Endothelial cell (in vitro differentiated cells): ENCODE measurements at regions not wholly inside any gene's neighbourhood (a gene's known extent, or its start where the extent isn't known, plus 50 kb on each side); places are given as distances from the start of the nearest gene placed in this dataset.
"Not testable (repeated sequence)": the region's sequence is repeated elsewhere in the genome, so short reads cannot be mapped to it uniquely, and the experiment has no call there.

Experiments
- DNase-seq: peaks from one replicate; pipeline ENCODE4 v3.0.0; 2021; ENCODE audit warnings: low spot score
- H3K27ac Mint-ChIP-seq: one replicate; pipeline ENCODE4 v1.8.0; 2021; ENCODE audit warnings: mixed read lengths, inconsistent platforms; ENCODE audit not compliant: unreplicated experiment
- H3K27me3 Mint-ChIP-seq: one replicate; pipeline ENCODE4 v1.8.0; 2021; ENCODE audit warnings: mild to moderate bottlenecking, moderate library complexity, mixed read lengths, inconsistent platforms; ENCODE audit not compliant: unreplicated experiment
- H3K36me3 Mint-ChIP-seq: one replicate; pipeline ENCODE4 v1.8.0; 2021; ENCODE audit warnings: mild to moderate bottlenecking, low read depth, mixed read lengths, inconsistent platforms; ENCODE audit not compliant: unreplicated experiment
- H3K4me1 Mint-ChIP-seq: one replicate; pipeline ENCODE4 v1.8.0; 2021; ENCODE audit warnings: mild to moderate bottlenecking, mixed read lengths, inconsistent platforms; ENCODE audit not compliant: unreplicated experiment
- H3K4me3 Mint-ChIP-seq: one replicate; pipeline ENCODE4 v1.8.0; 2021; ENCODE audit warnings: mild to moderate bottlenecking, mixed read lengths, inconsistent platforms; ENCODE audit not compliant: unreplicated experiment
- H3K9me3 Mint-ChIP-seq: one replicate; pipeline ENCODE4 v1.8.0; 2021; ENCODE audit warnings: mixed read lengths, inconsistent platforms; ENCODE audit not compliant: unreplicated experiment
- TF ChIP-seq, protein P1 (sequence below): fragments of 200-600 bp; sonication (generic); IDR thresholded peaks from one replicate; pipeline ENCODE4 v1.5.0; 2021; ENCODE audit warnings: antibody characterized with exemption; ENCODE audit not compliant: unreplicated experiment

DNA sequence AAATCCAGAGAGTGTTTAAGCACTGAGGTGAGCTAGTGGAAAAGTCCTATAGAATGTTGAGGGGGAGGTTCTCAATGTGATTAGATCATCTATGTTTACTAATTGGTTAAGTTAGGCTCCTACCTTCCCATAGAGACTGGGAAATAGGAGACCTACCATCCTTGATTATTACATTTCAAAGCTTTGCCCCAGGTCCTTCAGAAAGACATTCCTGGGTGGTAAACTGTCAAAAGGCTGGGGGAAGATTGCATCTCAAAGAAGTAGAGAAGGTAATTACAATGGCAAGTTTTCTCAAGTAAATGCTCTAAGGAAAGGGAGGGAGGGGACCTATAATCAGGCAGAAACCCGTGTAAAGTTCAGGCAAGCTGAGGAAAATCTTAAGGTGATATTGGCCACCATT lies 247.8 kb upstream of the SMIM30 start:
- Mint-ChIP-seq H3K4me3 (no peak overlapping the region), H3K9me3 (no peaks in the 10 kb centered on the region), H3K4me1 (no peaks in the 10 kb centered on the region), H3K27me3 (peaks cover 1% of the 10 kb centered on the region), H3K27ac (no peak overlapping the region), H3K36me3 (no peaks in the 10 kb centered on the region)
- no peak for DNase-seq
- TF ChIP-seq, protein P1, sequence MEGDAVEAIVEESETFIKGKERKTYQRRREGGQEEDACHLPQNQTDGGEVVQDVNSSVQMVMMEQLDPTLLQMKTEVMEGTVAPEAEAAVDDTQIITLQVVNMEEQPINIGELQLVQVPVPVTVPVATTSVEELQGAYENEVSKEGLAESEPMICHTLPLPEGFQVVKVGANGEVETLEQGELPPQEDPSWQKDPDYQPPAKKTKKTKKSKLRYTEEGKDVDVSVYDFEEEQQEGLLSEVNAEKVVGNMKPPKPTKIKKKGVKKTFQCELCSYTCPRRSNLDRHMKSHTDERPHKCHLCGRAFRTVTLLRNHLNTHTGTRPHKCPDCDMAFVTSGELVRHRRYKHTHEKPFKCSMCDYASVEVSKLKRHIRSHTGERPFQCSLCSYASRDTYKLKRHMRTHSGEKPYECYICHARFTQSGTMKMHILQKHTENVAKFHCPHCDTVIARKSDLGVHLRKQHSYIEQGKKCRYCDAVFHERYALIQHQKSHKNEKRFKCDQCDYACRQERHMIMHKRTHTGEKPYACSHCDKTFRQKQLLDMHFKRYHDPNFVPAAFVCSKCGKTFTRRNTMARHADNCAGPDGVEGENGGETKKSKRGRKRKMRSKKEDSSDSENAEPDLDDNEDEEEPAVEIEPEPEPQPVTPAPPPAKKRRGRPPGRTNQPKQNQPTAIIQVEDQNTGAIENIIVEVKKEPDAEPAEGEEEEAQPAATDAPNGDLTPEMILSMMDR: no peak

DNA sequence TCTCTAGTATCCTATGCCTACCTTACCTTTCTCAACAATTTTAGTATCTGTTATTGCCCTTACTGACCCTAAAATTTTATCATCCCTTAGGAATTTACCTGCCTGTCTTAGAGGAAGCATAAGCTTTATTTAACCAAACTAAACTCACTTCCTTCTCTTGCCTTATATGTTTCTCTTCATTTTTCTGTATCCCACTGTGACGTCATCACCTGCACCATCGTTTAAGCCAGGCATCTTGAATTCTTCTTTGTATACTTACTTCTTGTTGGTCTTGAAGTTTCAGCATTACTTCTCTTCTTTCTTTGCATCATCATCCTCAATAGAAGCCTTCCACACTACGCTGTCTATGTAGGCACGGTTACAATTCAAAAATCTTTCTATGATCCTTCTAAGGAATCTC lies 231.0 kb upstream of the SMIM30 start:
- DNase-seq: no peak
- no peak overlapping the region for H3K4me3 Mint-ChIP-seq
- H3K36me3 Mint-ChIP-seq: no peaks in the 10 kb centered on the region
- H3K9me3 Mint-ChIP-seq: no peaks in the 10 kb centered on the region
- H3K27ac Mint-ChIP-seq: no peak overlapping the region
- no peaks in the 10 kb centered on the region for H3K27me3 Mint-ChIP-seq
- no peaks in the 10 kb centered on the region for H3K4me1 Mint-ChIP-seq
- TF ChIP-seq, protein P1: no peak

DNA sequence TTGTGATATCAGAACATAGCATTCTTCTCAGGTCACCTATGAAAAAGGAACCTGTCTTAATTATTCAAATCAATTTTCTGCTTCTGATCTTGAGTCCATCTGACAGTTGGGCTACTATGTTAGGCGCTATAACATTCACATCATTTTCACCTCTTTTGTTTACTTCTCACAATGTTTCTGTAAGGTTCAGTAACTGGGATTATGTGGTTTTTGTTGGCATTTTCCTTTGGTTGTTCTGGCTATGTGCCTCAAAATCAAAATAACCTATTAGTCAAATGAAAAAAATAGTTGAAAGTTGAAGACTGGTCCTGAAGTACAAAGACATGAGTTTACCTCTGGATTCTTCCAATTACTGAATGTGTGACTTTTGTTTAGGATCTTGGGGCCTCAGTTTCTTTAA lies 221.3 kb upstream of the SMIM30 start:
- no peaks in the 10 kb centered on the region for H3K9me3 Mint-ChIP-seq
- H3K27ac Mint-ChIP-seq: no peak overlapping the region
- H3K4me3 Mint-ChIP-seq: no peak overlapping the region
- H3K36me3 Mint-ChIP-seq: no peaks in the 10 kb centered on the region
- DNase-seq: no peak
- no peaks in the 10 kb centered on the region for H3K27me3 Mint-ChIP-seq
- TF ChIP-seq, protein P1: no peak
- H3K4me1 Mint-ChIP-seq: no peaks in the 10 kb centered on the region

DNA sequence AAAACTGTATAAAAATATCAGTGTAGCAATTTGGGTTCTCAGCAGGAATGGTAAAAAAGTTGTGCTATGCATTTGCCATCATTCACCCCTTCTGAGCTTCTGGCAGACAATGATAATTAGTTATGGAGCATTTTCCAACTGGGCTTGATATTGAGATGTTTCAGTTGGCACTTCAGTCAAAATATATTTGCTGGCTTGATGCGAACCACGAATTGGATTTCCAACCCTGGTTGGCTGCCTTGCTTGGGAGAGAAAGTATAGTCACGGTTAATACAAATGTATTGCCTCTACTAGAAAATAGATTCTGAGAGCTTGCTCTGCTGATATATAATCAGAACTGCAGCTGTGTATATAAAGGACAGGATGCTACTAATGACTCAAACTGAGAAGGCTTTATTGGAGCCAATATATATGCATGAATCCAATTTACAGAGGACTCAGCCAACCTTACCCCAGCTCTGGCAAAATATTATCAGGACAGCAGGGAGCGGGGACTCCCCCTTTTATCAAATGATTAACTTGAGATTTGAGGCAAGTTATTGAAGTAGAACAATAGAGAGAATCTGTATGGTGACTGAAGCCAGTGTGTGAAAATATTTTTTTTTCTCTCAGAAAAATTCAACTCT lies 219.8 kb upstream of the SMIM30 start:
- Mint-ChIP-seq H3K27me3 (no peaks in the 10 kb centered on the region), H3K9me3 (no peaks in the 10 kb centered on the region), H3K27ac (no peak overlapping the region), H3K36me3 (no peaks in the 10 kb centered on the region), H3K4me3 (no peak overlapping the region), H3K4me1 (no peaks in the 10 kb centered on the region)
- no peak for DNase-seq
- TF ChIP-seq, protein P1: no peak

DNA sequence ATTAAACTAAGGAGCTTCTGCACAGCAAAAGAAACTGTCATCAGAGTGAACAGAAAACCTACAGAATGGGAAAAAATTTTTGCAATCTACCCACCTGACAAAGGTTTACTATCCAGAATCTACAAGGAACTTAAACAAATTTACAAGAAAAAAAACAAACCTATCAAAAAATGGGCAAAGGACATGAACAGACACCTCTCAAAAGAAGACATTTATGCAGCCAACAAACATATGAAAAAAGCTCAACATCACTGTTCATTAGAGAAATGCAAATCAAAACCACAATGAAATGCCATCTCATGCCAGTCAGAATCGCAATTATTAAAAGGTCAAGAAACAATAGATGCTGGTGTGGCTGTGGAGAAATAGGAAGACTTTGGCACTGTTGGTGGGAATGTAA lies 218.5 kb upstream of the SMIM30 start:
- H3K9me3 Mint-ChIP-seq, DNase-seq, H3K4me1 Mint-ChIP-seq, H3K27me3 Mint-ChIP-seq, H3K27ac Mint-ChIP-seq, H3K4me3 Mint-ChIP-seq, H3K36me3 Mint-ChIP-seq: not testable (repeated sequence)
